Activated B cell treated with CpG ODN at 0.5 μM for 24 hours (primary cell): ENCODE measurements at regions not wholly inside any gene's neighbourhood (a gene's known extent, or its start where the extent isn't known, plus 50 kb on each side); places are given as distances from the start of the nearest gene placed in this dataset.

ENCODE experiments used
- ATAC-seq: fragments of 200-7000 bp; cut with Tn5 transposase; one replicate; pipeline ENCODE4 v1.10.0; 2021; ENCODE audit warnings: low read depth, mild to moderate bottlenecking, moderate library complexity
- CTCF ChIA-PET: fragments of 350-600 bp; sonication (Branson Sonifier 250); formaldehyde crosslinking; loops from one replicate; lab custom pipeline; 2021; ENCODE audit warnings: antibody characterized with exemption; lab: Charles Lee
- POLR2A ChIA-PET: fragments of 350-600 bp; sonication (Branson Sonifier 250); formaldehyde crosslinking; loops from one replicate; lab custom pipeline; 2021; ENCODE audit warnings: antibody characterized with exemption; lab: Charles Lee
- DNase-seq: peaks from one replicate; pipeline ENCODE4 v3.0.0; 2022
- H3K27ac Mint-ChIP-seq: one replicate; pipeline ENCODE4 v1.8.0; 2020; ENCODE audit warnings: mixed read lengths
- H3K27me3 Mint-ChIP-seq: one replicate; pipeline ENCODE4 v1.8.0; 2021; ENCODE audit warnings: mixed read lengths
- H3K36me3 Mint-ChIP-seq: one replicate; pipeline ENCODE4 v1.8.0; 2021; ENCODE audit warnings: low read depth, mixed read lengths
- H3K4me1 Mint-ChIP-seq: one replicate; pipeline ENCODE4 v1.8.0; 2021; ENCODE audit warnings: mixed read lengths
- H3K4me3 Mint-ChIP-seq: one replicate; pipeline ENCODE4 v1.8.0; 2020; ENCODE audit warnings: mild to moderate bottlenecking, mixed read lengths
- H3K9me3 Mint-ChIP-seq: one replicate; pipeline ENCODE4 v1.8.0; 2020; ENCODE audit warnings: mixed read lengths
- CTCF ChIP-seq: fragments of 200-600 bp; IDR thresholded peaks from one replicate; pipeline ENCODE4 v1.8.0; 2022; ENCODE audit warnings: antibody characterized with exemption, mild to moderate bottlenecking
- intact Hi-C: fragments of 100-400 bp; cut with micrococcal nuclease; formaldehyde crosslinking; loops from one replicate; pipeline ENCODE4 v1.15.1; 2024

- DNase-seq (no peak), ATAC-seq (no peak)
- intact Hi-C loops: loop anchor here (1.0 kb wide), 1 partner anchor 977 kb away; no protein-coding TSS in a partner anchor
- peaks cover 5% of the 10 kb centered on the region for H3K27me3 Mint-ChIP-seq
- H3K4me1 Mint-ChIP-seq: no peaks in the 10 kb centered on the region
- no peak overlapping the region for H3K27ac Mint-ChIP-seq
- ChIA-PET CTCF (interaction anchor here (1.3 kb wide), 1 partner anchor 977 kb away, joined by 3 read pairs; no protein-coding TSS in a partner anchor), POLR2A (no interaction called here)
- no peaks in the 10 kb centered on the region for H3K9me3 Mint-ChIP-seq
- TF ChIP-seq CTCF: no peak
- no peaks in the 10 kb centered on the region for H3K36me3 Mint-ChIP-seq
- H3K4me3 Mint-ChIP-seq: no peak overlapping the region
Observed at GRCh38 chr22:47515384-47516125, 753.1 kb downstream of the TBC1D22A start.

- Mint-ChIP-seq H3K4me1 (no peaks in the 10 kb centered on the region), H3K27me3 (peaks cover 6% of the 10 kb centered on the region), H3K36me3 (no peaks in the 10 kb centered on the region), H3K9me3 (peaks cover 2% of the 10 kb centered on the region), H3K4me3 (no peak overlapping the region), H3K27ac (no peak overlapping the region)
- ChIA-PET POLR2A (no interaction called here), CTCF (no interaction called here)
- TF ChIP-seq CTCF: no peak
- ATAC-seq: no peak
- intact Hi-C loops: no loop called here
- DNase-seq: no peak
Observed at GRCh38 chr22:47512617-47513016, 750.2 kb downstream of the TBC1D22A start.

- DNase-seq (no peak), ATAC-seq (no peak)
- intact Hi-C loops: no loop called here
- H3K36me3 Mint-ChIP-seq: no peaks in the 10 kb centered on the region
- no peak for TF ChIP-seq CTCF
- H3K4me3 Mint-ChIP-seq: no peak overlapping the region
- ChIA-PET POLR2A (no interaction called here), CTCF (no interaction called here)
- H3K4me1 Mint-ChIP-seq: no peaks in the 10 kb centered on the region
- peaks cover under 1% of the 10 kb centered on the region for H3K27me3 Mint-ChIP-seq
- H3K9me3 Mint-ChIP-seq: peaks cover 18% of the 10 kb centered on the region
- H3K27ac Mint-ChIP-seq: no peak overlapping the region
Observed at GRCh38 chr22:47504962-47505361, 742.5 kb downstream of the TBC1D22A start.

DNA sequence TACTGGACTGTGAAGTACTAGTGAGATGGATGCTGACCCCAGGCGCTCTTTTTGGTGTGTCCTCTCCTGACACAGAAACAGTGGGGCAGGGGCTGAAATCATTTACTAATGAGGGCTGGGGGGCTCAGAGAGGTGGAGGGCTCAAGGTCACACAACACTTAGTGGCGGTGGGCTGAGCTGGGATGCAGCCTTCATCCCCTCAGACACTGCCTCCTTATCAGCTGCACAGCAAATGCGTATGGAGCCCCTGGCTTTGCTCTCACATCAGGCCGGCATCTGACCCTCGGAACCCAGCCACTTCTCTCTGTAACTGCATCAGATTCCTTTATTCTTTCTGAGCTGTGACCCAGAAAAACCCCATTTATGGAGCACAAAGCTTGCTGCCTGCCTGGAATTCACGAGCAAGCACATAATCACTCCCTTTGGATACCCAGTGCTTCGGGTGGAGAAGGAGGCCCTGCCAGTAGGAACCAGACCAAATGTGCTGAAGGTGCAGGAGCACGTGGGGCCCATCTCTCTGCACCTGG lies 736.6 kb downstream of the TBC1D22A start:
- no peaks in the 10 kb centered on the region for H3K27me3 Mint-ChIP-seq
- intact Hi-C loops: no loop called here
- H3K4me1 Mint-ChIP-seq: peaks cover 15% of the 10 kb centered on the region
- no peak for TF ChIP-seq CTCF
- ChIA-PET POLR2A (no interaction called here), CTCF (no interaction called here)
- H3K27ac Mint-ChIP-seq: no peak overlapping the region
- no peak for ATAC-seq
- no peaks in the 10 kb centered on the region for H3K36me3 Mint-ChIP-seq
- no peak for DNase-seq
- peaks cover 27% of the 10 kb centered on the region for H3K9me3 Mint-ChIP-seq
- H3K4me3 Mint-ChIP-seq: no peak overlapping the region

DNA sequence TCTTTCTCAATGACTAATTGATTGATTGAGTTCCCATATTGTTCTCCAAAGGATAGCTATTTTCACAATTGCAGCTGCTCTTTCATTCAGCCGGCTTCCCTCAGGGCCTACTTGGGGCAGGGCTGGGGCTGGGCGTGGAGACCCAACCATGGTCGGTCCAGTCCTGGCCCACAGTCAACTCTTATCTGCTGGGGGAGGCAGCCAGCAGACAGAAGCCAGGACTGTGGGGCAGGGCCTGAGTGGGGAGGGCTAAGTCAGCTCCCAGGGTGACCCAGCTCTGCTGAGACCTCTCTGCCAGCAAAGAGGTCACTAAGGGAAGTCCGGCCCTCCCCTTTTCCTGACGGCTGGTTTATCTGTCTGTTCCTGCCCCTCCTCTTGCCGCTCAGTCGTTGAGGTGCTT lies 735.2 kb downstream of the TBC1D22A start:
- no peak for TF ChIP-seq CTCF
- no peaks in the 10 kb centered on the region for H3K36me3 Mint-ChIP-seq
- H3K27ac Mint-ChIP-seq: no peak overlapping the region
- DNase-seq (no peak), ATAC-seq (no peak)
- ChIA-PET POLR2A (no interaction called here), CTCF (no interaction called here)
- intact Hi-C loops: no loop called here
- no peaks in the 10 kb centered on the region for H3K27me3 Mint-ChIP-seq
- H3K4me1 Mint-ChIP-seq: peaks cover 15% of the 10 kb centered on the region
- no peak overlapping the region for H3K4me3 Mint-ChIP-seq
- H3K9me3 Mint-ChIP-seq: peaks cover 27% of the 10 kb centered on the region
